ENCODE measurements at regions not wholly inside any gene's neighbourhood (a gene's known extent, or its start where the extent isn't known, plus 50 kb on each side); places are given as distances from the start of the nearest gene placed in this dataset.

DNA sequence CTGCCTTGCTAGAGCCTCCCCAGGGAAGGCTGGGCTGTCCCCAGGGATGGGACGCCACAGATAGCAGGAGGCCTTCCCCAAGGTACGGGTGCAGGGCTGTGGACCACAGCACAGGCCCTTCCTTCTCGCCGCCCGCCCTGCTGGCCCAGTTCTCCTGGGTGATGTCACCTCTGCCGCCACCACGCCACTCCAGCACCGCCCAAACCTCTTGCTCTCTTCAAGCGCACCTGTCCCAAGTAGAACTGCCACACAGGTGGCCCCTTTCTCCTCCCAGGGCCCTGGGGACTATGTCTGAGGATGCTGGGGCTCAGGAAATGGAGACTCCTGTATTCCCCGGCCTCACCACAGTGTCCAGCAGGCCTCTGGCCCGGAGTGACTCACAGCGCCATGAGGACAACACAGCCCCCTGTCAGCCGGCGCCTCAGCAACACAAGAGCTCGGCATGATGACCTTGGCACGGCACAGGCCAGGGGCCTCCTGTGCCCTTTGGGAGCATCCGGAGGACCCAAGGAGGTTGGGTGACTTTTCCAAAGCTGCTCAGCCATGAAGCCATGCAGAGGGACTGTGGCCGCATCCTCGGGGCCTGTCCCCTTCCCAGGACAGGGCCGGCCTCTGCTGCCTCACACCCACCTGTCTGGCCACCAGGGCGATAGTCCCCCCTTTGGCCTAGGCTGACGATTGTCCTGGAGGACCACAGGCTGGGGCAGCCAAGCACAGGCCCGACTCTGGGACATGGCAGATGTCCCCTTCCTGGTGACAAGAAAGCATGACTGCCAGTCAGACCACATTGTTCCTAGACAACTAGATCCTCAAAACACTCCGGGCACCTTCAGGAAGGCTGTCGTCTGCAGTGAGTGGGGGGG is 1023.5 kb downstream of the BRD1 start:
- DNase-seq, result no peak

DNA sequence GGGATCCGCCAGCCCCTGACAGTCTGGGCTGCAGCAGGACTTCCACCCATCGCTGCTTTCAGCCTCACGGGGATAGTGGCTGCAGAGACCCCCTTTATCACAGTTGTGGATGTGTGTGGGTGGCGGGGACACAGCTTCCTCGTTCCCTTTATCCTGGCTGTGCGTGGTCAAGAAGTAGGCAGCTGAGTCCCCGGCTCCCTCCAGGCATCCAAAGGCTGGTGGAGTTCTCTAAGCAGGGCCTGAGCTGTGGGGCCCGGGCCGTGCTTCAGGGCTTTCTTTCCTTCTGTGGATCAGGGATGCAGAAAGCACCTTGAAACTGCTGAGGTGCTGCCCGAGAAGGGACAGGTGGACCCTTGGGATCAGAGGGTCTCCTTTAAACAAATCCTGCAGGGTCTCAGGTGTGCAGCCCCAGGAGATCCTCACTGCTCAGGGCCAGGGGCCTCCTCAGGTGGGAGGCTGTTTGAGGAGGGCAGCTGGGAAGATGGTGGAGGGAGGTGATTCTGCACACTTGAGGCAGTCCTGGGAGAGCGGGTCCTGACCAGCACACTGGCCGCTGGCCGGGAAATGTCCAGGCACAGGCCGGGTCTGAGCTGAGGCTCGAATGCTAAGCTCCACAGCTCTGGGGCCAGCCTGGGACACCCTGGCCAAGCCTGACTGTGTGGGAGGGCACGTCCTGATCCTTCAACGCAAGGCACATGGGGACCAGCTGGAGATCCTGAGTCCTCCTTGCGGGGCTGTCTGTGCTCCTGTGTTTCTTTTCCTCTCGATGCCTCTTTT is 1024.3 kb downstream of the BRD1 start:
- DNase-seq, result no peak

DNA sequence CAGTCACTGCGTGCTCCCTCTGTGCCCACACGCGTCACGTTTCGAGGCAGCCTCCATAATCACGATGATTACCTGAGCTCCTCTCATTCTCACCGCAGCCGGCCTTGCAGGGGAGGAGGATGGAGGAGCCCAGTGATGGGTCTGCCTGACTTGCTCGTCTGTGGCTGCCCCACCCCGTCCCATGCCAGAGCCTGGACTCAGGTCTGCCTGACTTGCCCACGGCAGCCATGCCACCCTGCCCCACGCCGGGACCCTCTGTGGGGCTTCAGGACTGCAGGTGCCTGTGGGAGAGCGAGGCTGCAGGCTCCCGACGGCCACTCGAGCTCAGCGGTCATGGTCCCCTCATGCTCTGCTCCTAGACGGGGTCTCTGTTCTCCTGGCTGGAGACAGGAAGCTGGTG is 1025.1 kb downstream of the BRD1 start:
- DNase-seq, result no peak

DNA sequence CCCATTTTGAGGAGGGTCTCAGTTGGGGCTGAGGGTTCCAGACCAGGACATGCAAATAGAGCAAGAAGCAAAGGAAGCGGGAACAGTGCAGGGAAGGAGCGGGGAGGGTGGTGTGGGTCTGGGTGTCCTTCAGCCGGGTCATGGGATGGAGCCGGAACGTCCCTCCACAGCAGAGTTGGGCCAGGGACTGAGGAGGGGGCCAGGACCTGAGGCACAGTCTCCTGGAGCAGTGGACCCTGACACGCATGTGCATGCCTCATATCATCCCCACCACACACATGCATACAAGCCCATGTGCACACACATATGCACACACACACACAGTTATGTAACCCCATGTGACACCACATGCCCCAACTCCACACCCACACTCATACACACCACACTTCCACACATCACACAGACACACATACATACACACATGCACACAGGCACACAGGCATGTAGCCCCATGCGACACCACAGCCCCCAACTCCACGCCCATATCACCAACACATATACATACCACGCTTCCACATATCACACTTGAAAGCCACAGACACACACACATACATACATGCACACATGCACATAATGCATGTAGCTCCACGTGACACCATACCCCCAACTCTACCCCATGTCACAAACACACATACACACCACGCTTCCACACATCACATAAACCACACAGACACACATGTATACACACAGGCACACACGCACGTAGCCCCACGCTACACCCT is 1026.6 kb downstream of the BRD1 start:
- no peak for DNase-seq

DNA sequence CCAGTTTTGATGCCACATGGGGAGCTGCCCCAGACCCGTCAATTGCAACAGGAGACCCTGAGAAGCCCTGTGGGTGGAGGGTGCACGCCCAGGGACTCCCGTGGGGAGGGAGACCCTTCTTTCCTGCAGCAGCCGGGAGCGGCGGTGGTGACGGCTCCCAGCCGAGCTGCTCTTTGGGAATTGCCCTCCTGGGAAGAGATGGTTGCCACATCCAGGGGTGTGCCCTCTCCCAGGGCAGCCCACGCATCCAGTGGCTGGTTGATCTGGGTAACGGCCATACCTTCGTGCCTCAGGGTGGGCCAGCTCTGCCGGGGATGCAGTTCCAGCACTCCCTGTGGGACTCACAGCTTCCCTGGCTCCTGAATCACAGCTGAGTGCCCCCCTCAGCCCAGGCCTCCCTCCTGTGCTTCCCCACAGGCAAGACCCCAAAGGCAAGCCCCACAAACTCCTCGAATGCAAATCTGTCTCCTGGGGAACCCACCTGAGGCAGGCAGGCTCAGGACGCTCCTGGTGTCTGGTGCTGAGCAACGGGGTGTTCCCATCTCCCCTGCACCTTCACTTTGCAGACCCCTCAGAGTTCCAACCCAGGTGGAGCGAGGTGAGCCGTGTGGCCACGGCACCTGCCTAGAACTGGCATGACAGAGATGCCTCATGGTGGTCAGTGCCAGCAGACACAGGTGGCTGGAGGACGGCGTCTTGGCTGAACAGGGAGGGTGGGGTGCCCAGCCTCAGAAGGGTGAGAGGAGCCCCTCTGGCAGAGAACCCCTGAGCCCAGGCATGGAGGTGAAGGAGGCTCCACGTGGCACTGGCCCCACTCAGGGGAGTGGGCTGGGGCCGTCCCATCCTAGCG is 1027.4 kb downstream of the BRD1 start:
- no peak for DNase-seq

DNA sequence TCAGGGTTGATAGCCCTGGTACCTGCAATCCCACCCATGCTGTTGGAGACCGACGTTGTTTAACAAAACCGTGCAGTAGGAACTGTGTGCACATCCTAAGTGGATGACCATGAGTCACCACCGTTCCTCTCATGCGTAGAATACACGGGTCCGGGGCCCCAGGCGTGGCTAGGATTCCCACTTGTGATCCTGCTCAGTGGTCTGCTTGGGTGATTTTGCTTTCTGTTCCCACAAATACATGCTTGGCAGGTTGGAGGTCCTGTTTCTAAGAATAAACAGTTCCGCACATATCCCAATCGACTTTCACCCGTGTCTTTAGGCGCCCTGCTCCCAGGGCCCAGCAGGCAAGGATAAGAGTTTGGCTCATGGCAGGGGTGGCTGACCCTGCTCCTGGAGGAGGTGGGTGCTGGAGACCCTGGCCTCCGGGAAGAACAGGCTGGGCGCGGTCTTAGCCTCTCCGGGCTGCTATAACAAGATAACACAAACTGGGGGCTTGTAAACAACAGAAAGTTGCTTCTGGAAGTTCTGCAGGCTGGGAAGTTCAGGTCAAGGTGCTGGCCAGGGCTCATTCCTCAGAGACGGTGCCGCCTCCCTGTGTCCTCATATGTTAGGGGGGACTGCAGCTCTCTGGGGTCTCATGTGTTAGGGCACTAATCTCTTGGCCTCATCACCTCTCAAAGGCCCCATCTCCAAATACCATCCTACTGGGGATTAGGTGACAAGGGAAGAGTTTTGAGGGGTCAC is 1028.3 kb downstream of the BRD1 start:
- DNase-seq, result no peak

DNA sequence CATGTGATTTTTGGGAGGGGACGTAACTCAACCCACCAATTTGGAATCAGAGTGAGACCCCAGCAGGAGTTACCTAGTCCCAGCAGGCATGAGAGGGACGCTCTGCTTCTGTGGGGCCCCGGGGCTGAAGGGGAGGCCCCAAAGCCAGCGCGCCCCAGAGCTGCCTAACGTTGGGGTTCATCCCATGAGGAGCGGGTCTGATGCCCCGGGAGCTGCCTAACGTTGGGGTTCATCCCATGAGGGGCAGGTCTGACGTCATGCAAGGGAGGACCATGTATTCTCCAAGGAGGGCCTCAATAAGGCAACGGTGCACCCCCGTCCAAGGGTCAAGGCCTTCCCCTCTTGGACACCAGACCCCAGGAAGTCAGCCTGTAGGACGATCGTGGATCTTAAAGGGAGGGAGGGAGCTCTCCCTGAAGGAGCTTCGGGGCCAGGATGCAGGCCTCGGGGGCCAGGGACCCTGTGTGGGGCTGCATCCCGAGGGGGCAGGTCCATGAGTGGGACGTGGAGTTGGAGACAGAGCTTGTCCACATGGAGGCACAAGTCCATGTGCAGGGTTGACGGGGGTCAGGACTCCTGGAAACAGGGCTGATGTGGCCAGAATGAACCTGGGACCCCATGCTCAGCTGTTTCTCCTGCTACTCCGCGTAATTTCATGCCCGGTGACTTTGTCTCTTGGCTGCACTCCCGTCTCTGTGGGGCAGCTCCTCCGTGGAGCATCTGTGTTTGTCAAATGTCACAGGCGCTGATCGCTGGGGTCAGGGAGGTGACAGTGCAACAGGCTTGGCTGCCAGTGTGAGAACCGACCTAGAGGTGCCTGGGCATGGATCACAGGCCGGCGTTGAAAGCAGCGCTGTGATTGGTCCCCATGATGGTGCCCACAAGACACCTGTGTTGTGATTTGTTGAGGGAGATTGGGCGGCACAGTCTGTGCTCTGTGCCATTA is 1029.1 kb downstream of the BRD1 start:
- DNase-seq, result no peak

DNA sequence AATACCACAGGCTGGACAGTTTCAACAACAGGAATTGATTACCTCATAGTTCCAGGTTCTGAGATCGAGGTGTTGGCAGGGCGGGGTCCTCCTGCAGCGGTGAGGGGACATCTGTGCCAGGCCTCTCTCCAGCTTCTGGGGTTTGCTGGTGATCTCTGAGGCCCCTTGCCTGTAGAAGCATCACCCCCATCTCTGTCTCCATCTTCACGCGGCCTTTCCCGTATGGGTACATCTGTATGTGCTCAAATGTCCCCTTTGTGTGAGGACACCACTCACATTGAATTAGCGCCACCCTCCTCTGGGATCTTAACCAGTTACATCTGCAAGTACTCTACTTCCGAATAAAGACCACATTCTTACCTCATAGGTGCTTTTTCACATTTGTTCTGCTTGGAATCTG is 1029.9 kb downstream of the BRD1 start:
- no peak for DNase-seq

DNA sequence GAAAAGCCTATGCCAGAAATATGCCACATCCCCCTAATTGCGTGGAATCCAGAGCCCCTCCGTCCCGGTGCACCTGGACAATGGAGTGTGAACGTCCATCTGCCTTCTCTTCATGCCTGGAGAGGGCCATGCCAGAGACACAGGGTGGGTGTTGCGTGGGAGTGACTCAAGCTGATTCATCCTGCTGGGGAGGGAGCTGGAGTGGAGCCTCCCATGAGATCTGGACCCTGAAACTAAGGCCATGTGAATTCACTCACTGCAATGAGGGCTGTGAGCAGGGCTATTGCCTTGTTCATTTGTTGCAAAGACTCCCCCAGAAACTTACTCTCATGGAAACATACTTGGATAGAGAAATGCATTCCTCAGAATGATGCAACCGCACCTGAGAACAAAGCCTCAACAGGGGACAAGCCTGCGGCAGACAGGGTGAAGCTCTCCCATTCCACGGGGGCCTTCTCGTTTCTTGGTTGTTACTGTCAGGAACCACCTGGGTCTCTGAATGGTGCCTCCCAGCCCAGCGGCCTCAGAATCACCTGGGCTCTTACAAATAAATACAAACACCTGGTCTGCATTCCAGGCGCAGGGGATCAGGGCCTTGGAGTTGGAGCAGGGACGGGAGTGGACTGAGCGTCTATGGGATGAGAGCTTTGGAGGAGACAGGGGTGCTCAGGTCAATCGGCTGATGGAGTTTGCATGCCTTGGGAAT is 1031.2 kb downstream of the BRD1 start:
- DNase-seq, result no peak

DNA sequence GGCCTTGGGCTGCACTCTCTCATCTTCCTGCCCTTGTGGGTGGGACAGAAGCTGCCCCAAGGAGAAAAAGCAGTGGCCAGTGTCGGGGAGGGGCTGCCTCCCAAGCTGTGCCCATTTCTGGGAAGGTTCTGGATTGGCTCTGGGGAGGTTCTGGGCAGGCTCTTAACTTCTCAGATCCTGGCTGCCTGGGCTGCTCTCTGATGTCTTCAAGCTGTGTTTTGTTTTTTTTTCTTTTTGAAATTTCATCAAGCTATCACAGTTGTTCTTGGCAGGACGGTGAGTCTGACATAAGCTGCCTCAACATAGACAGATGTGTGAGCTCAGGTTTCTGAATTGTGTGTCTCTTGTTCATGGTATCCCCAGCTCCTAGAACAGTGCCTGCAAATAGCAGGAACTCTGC is 1032.0 kb downstream of the BRD1 start:
- no peak for DNase-seq

DNA sequence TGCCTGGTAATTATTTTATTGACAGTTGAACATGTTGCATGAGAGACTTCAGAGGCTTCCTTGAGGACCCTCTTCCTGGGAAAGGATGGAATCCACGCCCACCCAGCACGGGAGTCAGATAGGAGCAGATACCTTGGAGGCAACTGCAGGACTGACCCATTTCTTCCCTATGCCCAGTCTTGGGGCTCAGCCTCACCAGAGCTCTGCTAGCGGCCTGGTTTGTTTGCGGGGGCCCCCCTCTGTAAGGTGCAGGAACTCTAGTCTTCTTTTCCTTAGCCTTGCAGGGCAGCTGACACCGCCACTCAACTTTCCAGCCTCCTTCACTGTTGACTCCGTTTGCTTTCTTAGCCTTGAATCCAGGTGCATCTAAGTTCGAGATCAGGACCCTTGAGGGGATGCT is 1032.8 kb downstream of the BRD1 start:
- no peak for DNase-seq

DNA sequence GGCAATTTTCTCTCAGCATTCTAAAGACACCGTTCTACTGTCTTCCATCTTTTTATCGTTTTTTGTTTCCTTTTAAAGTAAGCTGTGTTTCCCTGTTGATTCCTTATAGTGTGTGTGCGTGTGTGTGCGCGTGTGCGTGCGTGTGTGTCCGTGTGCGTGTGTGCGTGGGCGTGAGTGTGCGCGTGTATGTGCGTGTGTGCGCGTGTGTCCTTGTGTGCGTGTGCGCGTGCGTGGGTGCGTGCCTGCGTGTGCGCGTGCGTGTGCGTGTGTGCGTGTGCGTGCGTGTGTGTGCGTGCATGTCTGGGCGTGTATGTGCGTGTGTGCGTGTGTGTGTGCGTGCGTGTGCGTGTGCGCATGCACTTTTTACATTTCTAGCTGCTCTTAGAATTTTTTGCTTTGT is 1033.7 kb downstream of the BRD1 start:
- no peak for DNase-seq

DNA sequence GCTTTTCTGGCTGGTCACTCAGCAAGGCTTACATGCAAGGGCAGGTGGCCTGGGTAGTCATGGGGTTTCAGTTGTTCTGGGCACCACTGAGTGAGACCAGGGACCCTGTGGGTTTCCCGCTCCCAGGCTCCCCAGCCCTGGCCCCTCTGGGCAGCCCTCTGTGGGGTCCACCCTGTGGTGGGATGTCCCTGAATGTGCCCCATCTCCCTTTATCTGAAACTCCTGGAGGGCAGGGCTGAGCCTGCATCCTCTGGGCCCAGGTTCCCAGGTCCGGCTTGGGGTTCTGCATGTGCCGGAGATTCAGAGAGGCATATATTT is 1041.0 kb downstream of the BRD1 start:
- DNase-seq, result no peak

DNA sequence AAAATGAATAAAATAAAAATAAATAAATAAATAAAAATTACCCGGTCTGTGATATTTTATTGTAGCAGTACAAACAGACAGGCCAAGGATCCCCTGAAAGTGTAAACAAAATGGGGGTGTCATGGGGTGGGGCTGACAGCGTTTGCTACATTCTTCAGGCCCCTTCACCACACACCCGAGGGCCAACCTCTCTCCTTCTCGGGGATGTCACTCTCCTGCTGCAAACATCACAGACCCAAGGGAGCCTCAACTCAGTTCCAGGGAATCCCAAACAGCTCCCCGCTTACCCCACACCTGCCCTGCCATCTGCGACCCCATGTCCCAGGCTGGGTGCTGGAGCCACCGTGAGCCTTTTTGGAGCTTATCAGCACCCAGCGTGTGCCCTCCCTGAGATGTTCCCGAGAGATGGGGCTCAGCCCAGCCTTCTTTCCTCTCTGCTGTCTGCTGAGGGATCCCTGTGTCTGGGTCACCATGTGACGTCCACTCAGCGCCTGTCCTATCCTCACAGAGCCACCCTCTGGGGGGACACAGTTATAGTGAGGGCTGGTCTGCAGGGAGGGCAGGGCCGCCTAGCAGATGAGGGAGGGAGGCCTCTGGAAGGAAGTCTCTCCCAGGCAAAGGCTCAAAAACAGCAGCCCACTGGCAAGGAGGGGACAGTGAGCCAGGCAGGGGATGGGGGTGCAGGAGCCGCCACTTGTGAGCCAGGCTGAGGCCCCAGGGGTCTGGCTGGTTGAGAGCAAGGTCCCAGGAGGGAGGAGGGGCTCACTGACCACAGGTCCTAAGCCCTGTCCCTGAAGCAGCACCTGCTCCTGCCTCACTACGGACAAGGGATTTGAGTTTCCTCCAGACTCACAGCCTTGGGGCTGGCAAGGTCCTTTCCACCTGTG is 1041.6 kb downstream of the BRD1 start:
- DNase-seq, result no peak

DNA sequence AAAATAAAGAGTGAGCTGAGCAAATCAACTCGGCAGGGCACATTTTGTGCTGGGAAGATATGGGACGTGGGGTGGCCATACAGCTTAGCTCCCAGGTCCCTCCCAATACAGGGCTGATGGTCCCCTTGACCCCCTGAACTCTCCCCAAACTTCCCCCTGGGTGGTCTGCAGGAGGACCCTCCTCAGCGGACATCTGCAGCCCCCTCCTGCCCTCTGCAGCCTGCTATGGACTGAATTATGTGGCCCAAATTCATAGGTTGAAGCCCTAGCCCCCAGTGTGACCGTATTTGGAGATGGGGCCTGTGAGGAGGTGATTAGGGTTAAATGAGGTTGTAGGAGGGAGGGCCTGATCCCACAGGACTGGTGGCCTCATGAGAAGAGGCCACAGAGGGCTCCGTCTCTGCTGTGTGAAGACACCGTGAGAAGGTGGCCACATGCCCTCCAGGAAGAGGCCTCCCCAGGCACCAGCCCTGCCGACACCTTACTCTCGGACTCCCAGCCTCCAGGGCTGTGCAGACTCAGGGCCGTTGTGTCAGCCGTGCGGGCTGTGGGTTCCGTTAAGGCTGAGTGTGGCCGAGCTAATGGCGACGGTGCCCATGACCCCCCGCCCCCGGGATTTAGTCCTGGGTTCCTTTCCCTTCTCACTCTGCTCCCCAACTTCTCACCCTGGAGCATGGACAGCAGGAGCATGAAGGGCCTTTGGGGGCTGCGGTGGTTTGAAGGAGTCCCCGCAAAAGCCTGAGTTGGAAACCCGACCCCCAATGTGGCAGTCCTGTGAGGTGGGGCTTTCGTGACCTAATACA is 1042.8 kb downstream of the BRD1 start:
- no peak for DNase-seq

DNA sequence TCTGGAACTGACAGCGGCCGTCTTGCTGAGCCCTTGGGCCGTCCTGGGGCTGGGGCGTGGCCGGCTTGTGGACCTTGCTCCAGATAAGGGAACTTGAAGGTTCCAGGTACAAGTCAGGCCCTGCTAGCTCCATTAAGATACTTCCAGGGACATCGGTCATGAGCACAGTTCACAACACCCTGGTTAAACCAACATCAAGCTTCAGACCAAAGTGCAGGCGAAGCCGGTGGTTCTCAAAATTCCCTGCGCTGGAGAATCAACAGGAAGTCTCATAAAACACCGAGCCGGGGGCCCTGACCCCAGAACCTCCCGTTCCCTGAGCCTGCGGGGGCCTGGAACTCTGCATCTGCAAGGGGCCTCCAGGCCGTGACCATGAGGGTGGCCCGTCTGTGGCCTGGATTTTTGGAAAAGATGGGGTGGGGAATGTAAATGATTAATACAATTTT is 1043.8 kb downstream of the BRD1 start:
- no peak for DNase-seq

DNA sequence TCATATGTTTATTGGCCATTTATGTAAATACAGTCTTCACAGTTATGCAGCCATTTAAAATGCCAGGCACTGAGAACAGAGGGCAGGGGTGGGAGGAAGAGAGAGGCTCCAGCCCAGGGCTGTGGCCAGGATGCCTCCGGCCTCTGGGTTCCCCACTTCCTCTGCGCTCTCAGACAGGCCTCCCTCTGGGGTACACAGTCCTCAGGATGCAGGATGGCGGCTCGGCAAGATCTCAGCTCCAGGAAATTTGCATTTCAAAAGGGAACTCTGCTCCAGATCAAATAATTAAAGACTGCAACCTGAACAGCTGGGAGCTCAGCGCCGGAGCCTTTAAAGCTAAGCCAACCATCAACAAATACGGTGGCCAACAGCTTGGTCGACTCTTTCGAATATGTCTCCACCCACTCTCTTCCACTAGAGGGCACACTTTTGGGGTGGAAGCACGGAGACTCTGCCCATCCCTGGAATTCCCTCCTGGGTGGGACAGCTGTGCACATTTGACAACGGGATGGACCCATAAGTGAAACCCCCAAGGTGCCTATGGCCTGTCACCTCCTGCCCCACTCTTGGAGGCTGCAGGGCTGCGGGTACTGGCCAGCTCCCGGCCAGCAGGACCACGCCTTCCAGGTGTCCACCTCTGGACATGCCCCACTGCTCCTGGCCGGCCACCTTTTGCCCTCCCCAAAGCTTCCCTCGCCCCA is 1044.7 kb downstream of the BRD1 start:
- DNase-seq, result no peak

DNA sequence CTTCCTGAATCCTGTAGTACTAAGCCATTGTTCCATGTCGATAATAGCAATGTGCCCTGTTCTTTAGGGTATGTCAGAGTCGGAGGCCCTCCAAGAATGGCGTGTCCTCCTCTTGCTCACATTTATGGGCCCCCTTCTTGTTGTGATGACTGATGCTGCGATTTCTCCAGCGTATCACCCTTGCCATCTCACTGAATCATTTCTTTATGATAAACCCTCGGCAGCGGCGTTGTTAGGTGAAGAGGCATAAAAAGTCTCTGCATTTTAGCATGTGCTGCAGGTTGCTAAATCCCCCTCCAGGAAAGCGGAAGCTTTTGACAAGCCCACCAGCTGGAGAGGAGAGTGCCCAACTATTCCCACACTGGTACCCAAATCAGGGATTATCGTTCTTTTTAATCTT is 1045.3 kb downstream of the BRD1 start:
- no peak for DNase-seq
